Liver (tissue), 8 donors: ENCODE measurements at regions not wholly inside any gene's neighbourhood (a gene's known extent, or its start where the extent isn't known, plus 50 kb on each side); places are given as distances from the start of the nearest gene placed in this dataset.

Experiments
- DNase-seq: peaks from one replicate; pipeline ENCODE4 v3.0.0-alpha.2; 2017; ENCODE audit warnings: low spot score
- H3K27ac ChIP-seq, 2 donors: one replicate each; pipeline ENCODE4 v1.7.0; 2013; ENCODE audit warnings: inconsistent platforms in 2 of 2, low read length in 2 of 2, control low read depth in 1 of 2, low read depth in 1 of 2, mild to moderate bottlenecking in 1 of 2
- H3K27me3 ChIP-seq, 4 donors: one replicate each; pipeline versions ENCODE4 v1.6.1 to v1.7.0; 2013; ENCODE audit warnings: low read length in 3 of 4, inconsistent platforms in 1 of 4, mild to moderate bottlenecking in 1 of 4, moderate library complexity in 1 of 4; ENCODE audit not compliant: control insufficient read depth in 4 of 4, insufficient read depth in 4 of 4
- H3K36me3 ChIP-seq, 4 donors: one replicate each; pipeline versions ENCODE4 v1.6.1 to v1.7.0; 2013; ENCODE audit warnings: low read length in 3 of 4, mild to moderate bottlenecking in 3 of 4, low read depth in 1 of 4, moderate library complexity in 1 of 4; ENCODE audit not compliant: control insufficient read depth in 4 of 4, insufficient read depth in 3 of 4
- H3K4me1 ChIP-seq, 4 donors: one replicate each; pipeline versions ENCODE4 v1.6.1 to v1.7.0; 2013; ENCODE audit warnings: low read length in 3 of 4, mild to moderate bottlenecking in 3 of 4, moderate library complexity in 1 of 4; ENCODE audit not compliant: control insufficient read depth in 4 of 4, insufficient read depth in 4 of 4
- H3K4me3 ChIP-seq, 3 donors: one replicate each; pipeline versions ENCODE4 v1.6.1 to v1.7.0; 2013; ENCODE audit warnings: low read length in 3 of 3, control low read depth in 1 of 3, low read depth in 1 of 3, mild to moderate bottlenecking in 1 of 3
- H3K9ac ChIP-seq, 2 donors: one replicate each; pipeline ENCODE4 v1.7.0; 2013; ENCODE audit warnings: low read length in 2 of 2, mild to moderate bottlenecking in 2 of 2, moderate library complexity in 2 of 2, control low read depth in 1 of 2, low read depth in 1 of 2
- H3K9me3 ChIP-seq, 4 donors: one replicate each; pipeline versions ENCODE4 v1.6.1 to v1.7.0; 2013; ENCODE audit warnings: low read length in 3 of 4; ENCODE audit not compliant: control insufficient read depth in 4 of 4
- EGR1 ChIP-seq, 2 donors: IDR thresholded peaks; 2 replicates each; pipeline ENCODE4 v1.6.1; 2016 to 2018; ENCODE audit warnings: antibody characterized with exemption in 2 of 2, low read depth in 2 of 2
- FOXA1 ChIP-seq: IDR thresholded peaks from 2 replicates; pipeline ENCODE4 v1.6.1; 2016; ENCODE audit warnings: antibody characterized with exemption
- HNF4A ChIP-seq, 2 donors: conservative IDR thresholded peaks; 2 replicates each; pipeline ENCODE4 v1.6.1; 2016; ENCODE audit warnings: antibody characterized with exemption in 2 of 2, mild to moderate bottlenecking in 2 of 2
- HNF4G ChIP-seq: IDR thresholded peaks from 2 replicates; pipeline ENCODE4 v1.6.1; 2016; ENCODE audit warnings: antibody characterized with exemption
- NR2F2 ChIP-seq: IDR thresholded peaks from 2 replicates; pipeline ENCODE4 v1.6.1; 2016; ENCODE audit warnings: antibody characterized with exemption
- RAD21 ChIP-seq, 2 donors: IDR thresholded peaks; 2 replicates each; pipeline ENCODE4 v1.6.1; 2016; ENCODE audit warnings: antibody characterized with exemption in 2 of 2, mild to moderate bottlenecking in 2 of 2
- RXRA ChIP-seq, 2 donors: IDR thresholded peaks; 2 replicates each; pipeline ENCODE4 v1.6.1; 2017 to 2018; ENCODE audit warnings: antibody characterized with exemption in 2 of 2, mild to moderate bottlenecking in 1 of 2
- TAF1 ChIP-seq: conservative IDR thresholded peaks from 2 replicates; pipeline ENCODE4 v1.6.1; 2016; ENCODE audit warnings: antibody characterized with exemption, mild to moderate bottlenecking
- YY1 ChIP-seq: IDR thresholded peaks from 2 replicates; pipeline ENCODE4 v1.6.1; 2016; ENCODE audit warnings: antibody characterized with exemption, mild to moderate bottlenecking
- WGBS: extraction: QIAGEN DNeasy Blood & Tissue Kit; methylation state at CpG from one replicate; pipeline ENCODE4 v1.1.7; 2013; 5-methylcytosine and 5-hydroxymethylcytosine counted together
- TF ChIP-seq, protein P1 (sequence below): IDR thresholded peaks from 2 replicates; pipeline ENCODE4 v1.6.1; 2016; ENCODE audit warnings: antibody characterized with exemption
- TF ChIP-seq, protein P2 (sequence below): IDR thresholded peaks from 2 replicates; pipeline ENCODE4 v1.6.1; 2016; ENCODE audit warnings: antibody characterized with exemption, mild to moderate bottlenecking
- TF ChIP-seq, protein P3 (sequence below): fragments of 150-350 bp; IDR thresholded peaks from 2 replicates; pipeline ENCODE4 v1.5.1; 2017; ENCODE audit warnings: improper control_type of control experiment, low read depth, low read length; ENCODE audit not compliant: missing input control
- donor health status: healthy.
- donor health status: healthy.
- donor health status: healthy.
- donor health status: healthy.
- donor health status: healthy.

DNA sequence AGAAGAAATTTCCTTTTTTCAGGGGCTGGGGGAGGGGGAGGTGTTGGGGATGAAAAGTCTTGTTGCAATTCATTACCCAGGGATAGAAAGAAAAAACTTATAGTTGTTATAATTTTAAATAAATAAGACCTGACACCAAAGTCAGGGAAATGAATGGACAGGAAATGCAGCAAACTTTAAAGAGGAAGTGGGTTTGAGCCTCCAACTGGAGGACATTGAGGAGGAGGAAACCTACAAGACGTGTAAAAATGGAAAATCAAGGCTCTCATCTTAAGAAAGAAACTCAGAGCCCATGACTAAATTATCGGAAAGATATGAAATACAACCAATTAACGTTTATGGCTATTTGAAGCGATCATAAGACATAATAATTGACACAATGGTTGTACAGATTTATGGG is 54.4 kb downstream of the NIBAN1 start:
- Histone ChIP-seq H3K27ac (no peak overlapping the region), H3K27me3 (no peaks in the 10 kb centered on the region), H3K4me1 (no peaks in the 10 kb centered on the region), H3K4me3 (no peak overlapping the region), H3K9me3 (no peaks in the 10 kb centered on the region), H3K9ac (no peak overlapping the region), H3K36me3 (no peaks in the 10 kb centered on the region)
- TF ChIP-seq TAF1 (no peak), EGR1 (IDR thresholded peaks at IDR 0.05; ENCODE audit: low read depth in 2 of 2) (no peak), NR2F2 (no peak), RAD21 (IDR thresholded peaks at IDR 0.05) (no peak), YY1 (no peak), HNF4A (conservative IDR thresholded peaks at IDR 0.05) (no peak)
- TF ChIP-seq, protein P1, sequence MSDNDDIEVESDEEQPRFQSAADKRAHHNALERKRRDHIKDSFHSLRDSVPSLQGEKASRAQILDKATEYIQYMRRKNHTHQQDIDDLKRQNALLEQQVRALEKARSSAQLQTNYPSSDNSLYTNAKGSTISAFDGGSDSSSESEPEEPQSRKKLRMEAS, result no peak
- TF ChIP-seq, protein P2, sequence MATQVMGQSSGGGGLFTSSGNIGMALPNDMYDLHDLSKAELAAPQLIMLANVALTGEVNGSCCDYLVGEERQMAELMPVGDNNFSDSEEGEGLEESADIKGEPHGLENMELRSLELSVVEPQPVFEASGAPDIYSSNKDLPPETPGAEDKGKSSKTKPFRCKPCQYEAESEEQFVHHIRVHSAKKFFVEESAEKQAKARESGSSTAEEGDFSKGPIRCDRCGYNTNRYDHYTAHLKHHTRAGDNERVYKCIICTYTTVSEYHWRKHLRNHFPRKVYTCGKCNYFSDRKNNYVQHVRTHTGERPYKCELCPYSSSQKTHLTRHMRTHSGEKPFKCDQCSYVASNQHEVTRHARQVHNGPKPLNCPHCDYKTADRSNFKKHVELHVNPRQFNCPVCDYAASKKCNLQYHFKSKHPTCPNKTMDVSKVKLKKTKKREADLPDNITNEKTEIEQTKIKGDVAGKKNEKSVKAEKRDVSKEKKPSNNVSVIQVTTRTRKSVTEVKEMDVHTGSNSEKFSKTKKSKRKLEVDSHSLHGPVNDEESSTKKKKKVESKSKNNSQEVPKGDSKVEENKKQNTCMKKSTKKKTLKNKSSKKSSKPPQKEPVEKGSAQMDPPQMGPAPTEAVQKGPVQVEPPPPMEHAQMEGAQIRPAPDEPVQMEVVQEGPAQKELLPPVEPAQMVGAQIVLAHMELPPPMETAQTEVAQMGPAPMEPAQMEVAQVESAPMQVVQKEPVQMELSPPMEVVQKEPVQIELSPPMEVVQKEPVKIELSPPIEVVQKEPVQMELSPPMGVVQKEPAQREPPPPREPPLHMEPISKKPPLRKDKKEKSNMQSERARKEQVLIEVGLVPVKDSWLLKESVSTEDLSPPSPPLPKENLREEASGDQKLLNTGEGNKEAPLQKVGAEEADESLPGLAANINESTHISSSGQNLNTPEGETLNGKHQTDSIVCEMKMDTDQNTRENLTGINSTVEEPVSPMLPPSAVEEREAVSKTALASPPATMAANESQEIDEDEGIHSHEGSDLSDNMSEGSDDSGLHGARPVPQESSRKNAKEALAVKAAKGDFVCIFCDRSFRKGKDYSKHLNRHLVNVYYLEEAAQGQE, result no peak
- DNase-seq, result no peak
- 75% methylated on average over 4 of the region's 4 CpGs for WGBS

DNA sequence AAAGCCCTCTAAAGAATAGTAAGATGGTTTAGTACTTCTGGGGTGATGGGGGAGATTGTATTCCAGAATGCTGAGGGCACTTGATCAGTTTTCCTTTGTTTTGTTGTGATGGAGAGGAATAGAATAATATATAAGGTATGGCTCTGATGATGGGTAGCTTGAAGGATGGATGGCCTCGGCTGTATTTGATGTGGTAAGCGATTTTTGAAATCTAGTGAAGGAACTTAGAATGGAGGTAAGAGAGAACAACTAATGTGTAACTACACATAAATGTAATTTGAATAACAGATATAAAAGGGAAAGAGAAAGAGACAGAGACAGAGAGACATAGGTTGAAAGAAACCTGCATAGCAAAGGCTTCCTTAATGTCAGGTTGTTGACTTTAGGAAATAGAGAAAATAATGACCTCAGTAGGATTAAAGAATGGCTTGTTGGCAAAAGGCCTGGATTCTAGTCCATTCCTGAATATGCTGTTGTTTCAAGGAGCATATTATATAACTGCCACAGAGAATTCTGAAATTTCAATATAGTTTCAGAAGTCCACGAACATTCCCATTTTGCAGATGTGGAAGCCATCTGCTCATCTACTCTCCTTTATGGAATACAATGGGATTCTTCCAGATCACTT is 58.7 kb downstream of the NIBAN1 start:
- Histone ChIP-seq H3K9me3 (no peaks in the 10 kb centered on the region), H3K27me3 (no peaks in the 10 kb centered on the region), H3K4me3 (no peak overlapping the region), H3K9ac (no peak overlapping the region), H3K4me1 (no peaks in the 10 kb centered on the region), H3K27ac (no peak overlapping the region), H3K36me3 (no peaks in the 10 kb centered on the region)
- WGBS, result 93% methylated on average over 3 of the region's 3 CpGs
- DNase-seq, result no peak
- TF ChIP-seq HNF4G (no peak), RXRA (IDR thresholded peaks at IDR 0.05) (no peak), FOXA1 (no peak)
- TF ChIP-seq, protein P3, sequence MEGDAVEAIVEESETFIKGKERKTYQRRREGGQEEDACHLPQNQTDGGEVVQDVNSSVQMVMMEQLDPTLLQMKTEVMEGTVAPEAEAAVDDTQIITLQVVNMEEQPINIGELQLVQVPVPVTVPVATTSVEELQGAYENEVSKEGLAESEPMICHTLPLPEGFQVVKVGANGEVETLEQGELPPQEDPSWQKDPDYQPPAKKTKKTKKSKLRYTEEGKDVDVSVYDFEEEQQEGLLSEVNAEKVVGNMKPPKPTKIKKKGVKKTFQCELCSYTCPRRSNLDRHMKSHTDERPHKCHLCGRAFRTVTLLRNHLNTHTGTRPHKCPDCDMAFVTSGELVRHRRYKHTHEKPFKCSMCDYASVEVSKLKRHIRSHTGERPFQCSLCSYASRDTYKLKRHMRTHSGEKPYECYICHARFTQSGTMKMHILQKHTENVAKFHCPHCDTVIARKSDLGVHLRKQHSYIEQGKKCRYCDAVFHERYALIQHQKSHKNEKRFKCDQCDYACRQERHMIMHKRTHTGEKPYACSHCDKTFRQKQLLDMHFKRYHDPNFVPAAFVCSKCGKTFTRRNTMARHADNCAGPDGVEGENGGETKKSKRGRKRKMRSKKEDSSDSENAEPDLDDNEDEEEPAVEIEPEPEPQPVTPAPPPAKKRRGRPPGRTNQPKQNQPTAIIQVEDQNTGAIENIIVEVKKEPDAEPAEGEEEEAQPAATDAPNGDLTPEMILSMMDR, result no peak
- TF ChIP-seq, protein P2, result no peak
